T47D (cell line): ENCODE measurements at regions not wholly inside any gene's neighbourhood (a gene's known extent, or its start where the extent isn't known, plus 50 kb on each side); places are given as distances from the start of the nearest gene placed in this dataset.
A peak's percentile ranks its signal among the peaks of the same experiment; 100 is the strongest.
"Not testable (repeated sequence)": the region's sequence is repeated elsewhere in the genome, so short reads cannot be mapped to it uniquely, and the experiment has no call there.

Source experiments
- DNase-seq, 2 experiments: peaks; one replicate each; pipeline versions ENCODE4 v3.0.0 to v3.0.0-alpha.2; 2011 to 2012; ENCODE audit warnings: low read depth in 1 of 2, low spot score in 1 of 2
- JUND ChIP-seq: IDR thresholded peaks from 2 replicates; pipeline ENCODE4 v1.6.1; 2012; ENCODE audit warnings: low read depth
- in situ Hi-C: cut with HindIII; loops from 2 replicates; pipeline ENCODE4 v1.10.0; 2016; ENCODE audit warnings: low sequenced_read_pairs, low pct_unique_long_range_greater_than_20kb

DNA sequence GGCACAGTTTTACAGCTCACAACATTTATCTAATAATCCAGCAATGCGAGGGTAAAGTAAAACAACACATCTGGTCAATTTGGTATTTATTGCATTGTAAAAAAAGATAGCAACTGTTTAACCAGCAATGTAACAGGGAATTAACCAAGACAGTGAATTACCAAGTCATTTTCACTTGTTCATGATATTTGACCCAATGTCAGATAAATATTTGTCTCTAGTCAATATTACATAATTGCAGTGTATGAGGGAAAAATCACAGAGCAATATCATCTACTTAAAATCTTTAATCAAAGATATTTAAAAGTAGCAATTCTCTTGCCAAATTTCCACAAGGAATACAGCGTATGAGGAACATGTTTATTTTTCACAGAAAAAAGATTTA is 1265.1 kb upstream of the CHAC2 start:
- no peak for DNase-seq
- in situ Hi-C loops = no loop called here
- no peak for TF ChIP-seq JUND

DNA sequence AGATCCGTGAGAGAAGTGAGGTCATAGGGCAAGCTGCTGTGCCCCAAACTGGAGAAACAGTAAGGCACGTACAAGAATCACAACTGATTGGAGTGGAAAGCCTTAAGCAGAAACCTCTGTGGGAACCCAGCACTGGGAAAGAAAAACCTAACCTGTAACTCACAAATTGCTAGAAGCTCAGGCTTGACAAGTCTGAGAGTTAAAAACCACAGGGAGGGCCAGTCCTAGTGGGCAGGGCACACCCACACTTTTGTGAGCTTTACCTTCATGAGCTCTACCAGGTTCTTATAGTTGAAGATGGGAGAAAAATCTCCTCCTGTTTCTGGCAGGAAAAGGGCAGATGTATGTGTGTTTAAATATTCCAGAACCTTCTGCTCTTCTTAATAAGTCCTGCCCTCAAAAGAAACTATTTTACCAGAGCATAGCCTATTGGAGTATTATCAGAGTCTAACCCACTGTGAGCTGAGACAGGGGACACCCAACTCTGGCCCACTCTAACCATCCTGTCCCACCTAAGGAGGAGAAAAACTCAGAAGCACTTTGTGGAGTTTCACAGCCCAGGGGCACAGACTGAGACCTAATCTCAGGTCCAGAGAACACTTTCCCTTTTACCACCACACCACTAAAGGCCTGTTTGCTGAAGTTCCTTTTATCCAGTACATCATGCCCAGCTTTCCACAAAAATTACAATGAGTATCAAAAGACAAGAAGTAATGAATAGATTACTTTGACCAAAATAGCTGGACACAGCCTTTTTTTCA is 1265.7 kb upstream of the CHAC2 start:
- no peak for TF ChIP-seq JUND
- no peak for DNase-seq
- in situ Hi-C loops = no loop called here

DNA sequence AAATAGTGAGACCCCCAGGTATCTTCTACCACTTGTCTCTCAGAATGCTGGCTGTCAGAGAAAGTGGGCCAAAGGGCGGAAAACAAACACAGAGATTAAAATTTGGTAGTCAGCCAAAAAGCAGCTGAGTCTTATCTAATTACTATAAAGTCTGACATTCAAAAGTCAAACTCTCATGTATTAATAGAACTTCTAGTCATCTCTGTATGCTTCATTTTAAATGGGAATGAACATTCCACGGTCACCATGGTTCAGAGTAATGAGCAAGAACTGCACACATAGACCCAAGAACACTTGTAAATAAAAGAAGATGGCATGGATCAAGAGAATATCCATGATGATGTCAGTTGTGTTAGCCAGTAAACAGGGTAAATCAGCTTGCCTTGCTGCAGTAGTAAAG is 1267.0 kb upstream of the CHAC2 start:
- in situ Hi-C loops = no loop called here
- no peak for DNase-seq
- no peak for TF ChIP-seq JUND

DNA sequence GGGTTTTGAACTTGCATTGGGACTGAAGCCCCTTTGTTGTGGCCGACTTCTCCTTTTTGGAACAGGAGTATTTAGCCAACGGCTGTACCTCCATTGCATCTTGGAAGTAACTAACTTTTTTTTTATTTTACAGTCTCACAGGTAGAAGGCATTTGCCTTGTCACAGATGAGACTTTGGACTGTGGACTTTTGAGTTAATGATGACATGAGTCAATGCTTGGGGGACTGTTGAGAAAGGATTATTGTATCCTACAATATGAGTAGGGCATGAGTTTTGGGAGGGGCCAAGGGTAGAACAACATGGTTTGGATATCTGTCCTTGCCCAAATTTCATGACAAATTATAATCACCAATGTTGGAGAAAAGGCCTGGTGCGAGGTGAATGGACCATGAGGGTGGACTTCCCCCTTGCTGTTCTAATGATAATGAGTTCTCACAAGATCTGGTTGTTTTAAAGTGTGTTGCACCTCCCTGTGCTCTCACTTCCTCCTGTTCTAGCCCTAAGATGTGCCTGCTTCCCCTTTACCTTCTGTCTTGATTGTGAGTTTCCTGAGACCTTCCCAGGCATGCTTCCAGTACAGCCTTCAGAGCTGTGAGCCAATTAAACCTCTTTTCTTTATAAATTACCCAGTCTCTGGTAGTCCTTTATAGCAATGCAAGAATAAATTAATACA is 1269.4 kb upstream of the CHAC2 start:
- TF ChIP-seq JUND = no peak
- no peak for DNase-seq
- in situ Hi-C loops = no loop called here

DNA sequence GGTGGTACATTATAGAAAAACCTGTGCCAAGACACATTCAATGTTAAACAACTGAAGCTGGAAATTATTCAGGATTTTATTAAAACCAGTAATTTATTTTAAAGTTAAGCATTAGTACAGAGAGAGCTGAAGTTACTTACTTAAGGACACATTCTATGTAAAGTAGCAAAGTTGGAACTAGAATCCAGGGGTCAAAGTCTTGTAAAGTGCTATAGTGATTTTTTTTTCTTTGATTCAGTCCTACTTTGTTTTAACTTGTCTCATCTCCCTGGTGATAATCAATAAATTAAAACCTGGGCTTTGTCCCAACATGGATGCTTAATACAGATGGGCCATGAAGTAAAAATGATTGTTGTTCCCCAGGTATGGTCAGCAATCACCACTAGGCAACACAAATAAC is 1271.8 kb upstream of the CHAC2 start:
- no peak for TF ChIP-seq JUND
- in situ Hi-C loops = no loop called here
- DNase-seq = no peak

DNA sequence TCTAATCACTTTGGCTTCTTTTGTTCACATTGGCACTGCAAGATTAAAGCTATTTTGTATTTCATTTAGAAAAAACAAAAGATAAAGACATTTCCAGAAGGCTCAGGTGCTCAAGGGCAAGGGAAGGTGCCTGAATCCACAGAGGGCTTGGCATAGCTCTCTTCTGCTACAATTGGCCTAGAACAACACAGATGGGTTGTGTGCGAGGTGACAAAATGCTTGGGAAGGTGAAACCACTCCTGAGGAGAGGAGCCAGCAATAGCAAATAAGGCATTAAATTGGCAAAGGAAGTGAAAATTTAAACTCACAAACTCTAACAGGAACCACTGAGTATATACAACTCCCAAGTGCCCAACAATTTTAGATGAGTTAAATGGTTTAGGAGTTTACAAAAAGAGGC is 1290.4 kb upstream of the CHAC2 start:
- no peak for TF ChIP-seq JUND
- no peak for DNase-seq
- in situ Hi-C loops = no loop called here

DNA sequence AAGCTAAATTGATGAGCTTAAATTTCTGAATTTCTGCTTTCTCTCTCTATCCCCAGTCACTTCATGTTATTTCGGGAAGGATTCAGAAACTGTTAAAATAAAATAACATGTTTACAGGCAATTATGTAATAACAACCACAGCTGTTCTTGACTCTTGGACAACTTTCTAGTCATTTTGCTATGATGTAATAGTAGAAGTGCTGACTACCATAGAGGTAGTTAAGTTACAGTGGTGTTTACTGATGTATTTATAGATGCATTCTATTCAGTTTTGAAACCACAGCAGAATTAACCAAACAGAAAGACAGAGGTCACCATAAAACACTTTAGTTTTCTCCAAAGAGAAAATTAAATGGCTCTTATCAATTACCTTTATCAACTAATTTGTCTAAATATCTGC is 1292.0 kb upstream of the CHAC2 start:
- no peak for TF ChIP-seq JUND
- in situ Hi-C loops = no loop called here

DNA sequence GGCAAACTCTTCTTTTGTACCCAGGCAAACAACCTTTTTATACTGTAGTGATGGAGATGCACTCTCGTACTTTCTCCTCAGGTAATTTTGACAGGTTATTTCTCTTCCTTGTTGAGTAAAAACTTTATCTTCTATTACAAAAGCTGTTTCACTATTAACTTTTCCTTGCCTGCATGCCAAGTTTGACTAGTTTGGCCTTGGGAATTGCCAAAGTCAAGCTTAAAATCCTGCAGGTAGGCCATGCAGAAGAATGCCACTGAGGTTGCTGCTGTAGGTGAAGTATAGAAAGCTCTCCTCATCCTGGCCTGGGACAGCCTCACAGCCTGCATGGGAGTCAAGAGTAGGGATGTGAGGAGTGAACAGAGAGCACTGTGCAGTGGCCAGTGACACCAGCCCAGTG is 1293.5 kb upstream of the CHAC2 start:
- in situ Hi-C loops = no loop called here
- TF ChIP-seq JUND = no peak
- no peak for DNase-seq

More for the DNA sequence above, 1292.0 kb upstream of the CHAC2 start:
- no peak for DNase-seq

DNA sequence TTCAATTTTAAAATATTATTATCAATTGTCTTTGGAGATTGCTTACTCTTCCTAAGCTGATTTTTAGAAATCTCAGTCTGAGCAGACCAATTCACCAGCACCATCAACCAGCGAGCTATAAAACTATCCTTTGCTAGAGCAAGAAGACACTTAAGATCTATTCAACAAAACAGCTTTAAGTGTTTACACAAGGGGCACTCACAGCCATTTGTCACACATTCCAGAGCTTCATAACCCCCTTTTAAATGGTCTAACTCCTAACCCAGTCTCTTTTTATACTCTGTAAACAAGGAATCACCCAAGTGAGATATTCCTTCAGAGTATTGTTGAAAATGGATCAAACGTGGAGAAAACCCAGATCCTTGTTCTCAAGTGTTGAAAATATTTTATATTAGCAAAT is 1294.1 kb upstream of the CHAC2 start:
- in situ Hi-C loops = no loop called here
- TF ChIP-seq JUND = no peak
- no peak for DNase-seq

DNA sequence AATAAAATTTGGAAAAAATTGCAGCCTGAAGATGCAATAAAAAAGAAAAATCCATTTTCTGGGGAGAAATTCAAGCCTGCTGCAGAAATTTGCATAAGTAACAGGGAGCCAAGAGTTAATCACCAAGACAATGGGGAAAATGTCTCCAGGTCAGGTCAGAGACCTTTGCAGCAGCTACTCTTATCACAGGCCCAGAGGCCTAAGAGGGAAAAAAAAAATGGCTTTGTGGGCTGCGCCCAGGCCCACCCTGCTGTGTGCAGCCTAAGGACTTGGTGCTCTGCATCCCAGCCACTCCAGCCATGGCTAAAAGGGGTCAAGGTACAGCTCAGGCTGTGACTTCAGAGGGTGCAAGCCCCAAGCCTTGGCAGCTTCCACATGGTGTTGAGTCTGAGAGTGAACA is 1297.1 kb upstream of the CHAC2 start:
- in situ Hi-C loops, DNase-seq: not testable (repeated sequence)

DNA sequence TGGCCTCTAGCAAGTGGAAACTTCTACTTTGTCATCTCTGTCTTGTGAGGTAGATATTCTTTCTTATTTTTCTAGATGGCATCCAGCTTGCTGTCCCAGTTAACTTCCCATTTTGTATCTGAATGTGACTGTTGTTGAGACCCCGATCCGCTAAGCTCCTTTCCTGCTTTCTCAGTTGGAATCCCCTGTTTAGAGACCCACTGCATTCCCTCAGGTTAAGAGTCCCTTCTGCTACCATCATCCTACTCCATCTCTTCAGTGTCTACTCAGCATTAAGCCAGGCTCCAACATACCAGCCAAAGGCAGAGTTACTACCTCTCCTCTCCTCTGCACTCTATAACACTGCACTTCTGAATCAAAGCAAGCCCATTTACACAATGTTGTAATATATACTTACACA is 1300.4 kb upstream of the CHAC2 start:
- DNase-seq = no peak
- TF ChIP-seq JUND = no peak
- in situ Hi-C loops = no loop called here

DNA sequence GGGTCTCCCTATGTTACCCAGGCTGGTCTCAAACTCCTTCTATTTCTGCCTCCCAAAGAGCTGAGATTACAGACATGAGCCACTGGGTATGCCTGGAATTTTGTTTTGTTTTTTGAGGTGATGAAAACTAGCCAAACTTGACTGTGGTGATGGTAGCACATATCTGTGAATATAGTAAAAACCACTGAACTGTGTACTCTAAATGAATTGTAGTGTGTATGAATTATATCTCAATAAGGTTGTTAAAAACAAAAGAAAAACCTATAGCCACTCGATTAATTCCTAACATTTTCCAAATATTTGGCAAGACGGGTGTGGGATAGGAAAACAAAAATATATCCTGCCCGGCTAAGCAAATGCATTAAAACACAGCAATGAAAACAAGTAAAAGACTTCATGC is 1302.3 kb upstream of the CHAC2 start:
- DNase-seq = peak in 1 of 2 experiments; percentile 4
- in situ Hi-C loops = no loop called here
- TF ChIP-seq JUND = no peak

DNA sequence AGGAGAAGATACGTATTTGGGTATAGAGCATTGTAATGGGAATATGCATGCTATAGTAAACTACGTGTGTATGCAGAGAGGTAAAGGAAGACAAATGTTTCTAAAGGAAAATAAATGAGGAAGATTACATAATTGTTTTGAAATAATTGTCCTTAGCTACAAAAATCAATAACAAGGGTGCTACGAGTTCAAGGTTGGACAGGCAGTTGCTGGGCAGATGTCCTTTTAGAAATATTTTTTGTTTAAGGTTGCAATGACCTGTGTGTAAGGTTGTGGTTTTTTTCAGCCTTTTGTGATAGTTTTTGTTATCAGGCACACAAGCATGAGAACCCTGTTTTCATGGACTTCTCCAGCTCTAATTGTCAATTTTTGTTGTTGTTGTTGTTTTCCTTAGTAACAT is 1304.1 kb upstream of the CHAC2 start:
- no peak for TF ChIP-seq JUND
- DNase-seq = no peak
- in situ Hi-C loops = no loop called here
